SKM-1 treated with dmso at 0.1 percent for 144 hours (cell line): ENCODE measurements at regions not wholly inside any gene's neighbourhood (a gene's known extent, or its start where the extent isn't known, plus 50 kb on each side); places are given as distances from the start of the nearest gene placed in this dataset.

ENCODE experiments used
- DNase-seq: peaks from one replicate; lab custom pipeline; 2025; ENCODE audit not compliant: unreplicated experiment; lab: John Stamatoyannopoulos, UW

DNA sequence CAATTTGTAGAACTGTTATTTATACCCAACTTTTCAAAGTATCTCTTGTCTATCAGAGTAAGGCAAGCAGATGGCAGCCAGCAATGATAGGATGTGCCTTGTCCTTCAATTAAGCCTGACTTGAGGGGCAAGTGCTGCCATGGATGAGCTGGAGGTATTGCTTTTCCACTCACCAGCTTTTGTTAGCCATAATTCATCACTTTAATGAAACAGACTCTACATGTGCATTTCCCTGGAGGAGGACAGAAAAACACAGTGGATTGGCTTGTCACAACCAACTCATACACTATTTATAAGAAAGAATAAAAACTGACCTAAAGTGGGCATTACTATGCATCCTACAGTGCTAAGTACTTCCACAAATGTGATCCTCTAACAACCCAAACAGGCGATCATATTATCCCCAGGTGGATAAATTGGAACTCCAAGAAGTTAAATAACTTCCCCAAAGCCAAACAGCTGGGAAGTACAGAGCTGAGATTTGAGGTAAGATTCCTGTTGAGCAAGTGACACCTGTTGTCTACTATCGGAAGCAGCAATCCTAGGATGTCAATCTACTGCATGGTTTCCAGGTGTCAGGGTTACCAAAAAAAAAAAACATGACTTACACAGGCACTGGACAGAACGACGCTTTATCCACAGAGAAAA, 73.9 kb upstream of the NRSN1 start:
- no peak for DNase-seq

GRCh38 chr6:24052590-24052961, 73.4 kb upstream of the NRSN1 start:
- DNase-seq = no peak

GRCh38 chr6:24053057-24053456, 73.0 kb upstream of the NRSN1 start:
- DNase-seq = no peak

GRCh38 chr6:24054388-24054787, 71.6 kb upstream of the NRSN1 start:
- no peak for DNase-seq

- DNase-seq = no peak
These were observed 69.4 kb upstream of the NRSN1 start for GRCh38 chr6:24056567-24056966.

GRCh38 chr6:24057030-24057429, 69.0 kb upstream of the NRSN1 start:
- DNase-seq = no peak

DNA sequence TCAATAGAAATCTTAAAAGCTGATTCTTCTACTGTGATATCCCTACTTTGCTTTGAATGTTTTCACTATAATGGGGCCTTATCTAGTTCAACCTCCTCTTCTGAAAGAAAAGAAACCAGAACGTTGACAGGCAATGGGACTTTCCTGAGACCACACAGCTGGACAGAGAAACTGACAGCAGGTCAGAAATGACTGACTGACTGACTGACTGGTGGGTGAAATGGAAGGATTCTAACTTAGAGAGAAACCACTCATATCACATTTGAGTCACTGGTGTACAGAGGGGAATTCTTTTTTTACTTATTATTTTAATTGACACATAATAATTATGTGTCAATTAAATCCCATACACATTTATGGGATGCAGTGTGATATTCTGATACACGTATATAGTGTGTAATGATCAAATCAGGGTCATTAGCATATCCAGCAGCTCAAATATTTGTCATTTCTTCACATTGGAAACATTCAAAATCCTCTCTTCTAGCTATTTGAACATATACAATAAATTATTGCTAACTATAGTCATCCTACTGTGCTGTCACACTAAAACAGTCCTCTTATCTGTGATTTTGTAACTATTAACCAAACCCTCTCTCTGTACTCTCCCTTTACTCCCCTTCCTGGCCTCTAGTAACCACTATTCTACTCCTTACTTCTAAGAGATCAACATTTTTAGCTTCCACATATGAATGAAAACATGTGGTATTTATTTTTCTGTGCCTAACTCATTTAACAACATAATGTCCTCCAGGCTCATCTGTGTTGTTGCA, 64.8 kb upstream of the NRSN1 start:
- no peak for DNase-seq

- DNase-seq = no peak
These were observed 61.9 kb upstream of the NRSN1 start for GRCh38 chr6:24064106-24064505.

DNA sequence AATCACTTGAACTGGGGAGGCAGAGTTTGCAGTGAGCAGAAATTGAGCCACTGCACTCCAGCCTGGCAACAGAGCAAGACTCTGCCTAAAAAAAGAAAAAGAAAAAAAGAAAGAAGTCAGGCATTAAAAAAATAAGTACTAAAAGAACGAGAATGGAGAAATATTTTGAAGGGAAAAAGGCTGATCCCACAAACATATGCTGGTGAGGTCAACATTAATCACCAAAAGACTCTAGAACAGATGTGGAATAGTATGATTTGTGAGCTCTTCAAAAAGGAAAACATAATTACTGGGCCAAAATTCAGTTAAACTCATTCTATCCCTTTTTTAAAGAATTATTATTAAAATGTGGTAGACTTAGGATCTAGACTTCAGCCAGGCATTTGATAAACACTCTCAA, 61.2 kb upstream of the NRSN1 start:
- no peak for DNase-seq

- DNase-seq = no peak
These were observed 56.5 kb upstream of the NRSN1 start for GRCh38 chr6:24069526-24069925.

DNA sequence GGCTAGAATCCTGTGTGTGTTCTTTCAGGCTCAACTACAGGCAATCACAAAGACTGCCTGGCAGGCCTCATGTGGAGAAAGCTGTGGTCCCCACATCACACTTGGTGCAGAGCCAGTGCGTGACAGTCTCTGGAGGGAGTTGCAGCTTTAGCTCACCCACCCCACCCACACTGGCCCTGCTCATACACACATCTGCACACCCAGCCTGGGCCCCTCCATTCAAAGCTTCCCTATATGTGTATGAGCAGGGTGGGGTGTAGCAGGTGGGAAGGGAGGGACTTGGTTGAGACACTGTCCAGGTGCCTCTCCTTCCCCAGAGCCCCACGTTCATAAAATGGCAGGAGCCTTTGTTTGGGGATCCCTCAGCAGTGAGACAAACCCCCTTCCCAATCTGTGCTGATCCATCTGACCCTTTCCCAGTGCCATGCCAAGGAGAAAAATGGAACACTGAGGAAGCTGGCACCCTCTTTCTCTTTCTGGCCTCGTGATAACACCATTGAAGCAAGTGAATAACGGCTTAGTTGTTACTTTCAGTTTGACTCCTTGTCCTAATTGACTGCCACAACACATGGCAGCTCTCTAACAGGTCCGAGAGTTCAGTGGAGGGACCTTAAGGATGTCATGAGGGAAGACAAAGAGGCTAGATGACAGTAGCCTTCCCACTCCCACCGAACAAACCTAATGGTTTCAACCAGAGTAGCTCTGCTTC, 53.8 kb upstream of the NRSN1 start:
- DNase-seq = no peak

DNA sequence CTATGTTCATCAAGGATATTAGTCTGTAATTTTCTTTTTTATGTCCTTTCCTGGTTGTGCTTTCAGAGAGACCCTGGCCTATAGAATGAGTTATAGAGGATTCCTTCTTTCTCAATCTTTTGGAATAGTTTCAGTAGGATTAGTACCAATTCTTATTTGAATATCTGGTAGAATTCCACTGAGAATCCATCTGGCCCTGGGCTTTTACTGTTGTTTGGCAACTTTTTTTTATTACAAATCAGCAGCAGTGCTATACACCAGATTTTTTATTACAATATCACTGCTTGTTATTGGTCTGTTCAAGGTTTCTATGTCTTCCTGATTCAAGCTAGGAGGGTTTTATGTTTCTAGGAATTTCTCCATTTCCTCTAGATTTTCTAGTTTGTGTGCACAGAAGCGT, 50.0 kb upstream of the NRSN1 start:
- no peak for DNase-seq
